Sigmoid colon (tissue), 6 donors: ENCODE measurements at regions not wholly inside any gene's neighbourhood (a gene's known extent, or its start where the extent isn't known, plus 50 kb on each side); places are given as distances from the start of the nearest gene placed in this dataset.

ENCODE experiments used
- DNase-seq: peaks from one replicate; pipeline ENCODE4 v3.0.0-alpha.2; 2019
- H3K27ac ChIP-seq, 4 donors: fragments of 200-600 bp; sonication (generic); one replicate each; pipeline ENCODE4 v1.5.1; 2016 to 2019; ENCODE audit warnings: mild to moderate bottlenecking in 1 of 4
- H3K27me3 ChIP-seq, 3 donors: fragments of 200-600 bp; sonication (generic); one replicate each; pipeline ENCODE4 v1.5.1; 2019; ENCODE audit warnings: mild to moderate bottlenecking in 1 of 3
- H3K36me3 ChIP-seq, 4 donors: fragments of 200-600 bp; sonication (generic); one replicate each; pipeline ENCODE4 v1.5.1; 2016 to 2019
- H3K4me1 ChIP-seq, 4 donors: fragments of 200-600 bp; sonication (generic); one replicate each; pipeline ENCODE4 v1.5.1; 2017 to 2019
- H3K4me3 ChIP-seq, 4 donors: fragments of 200-600 bp; sonication (generic); one replicate each; pipeline ENCODE4 v1.5.1; 2017 to 2019; ENCODE audit warnings: mild to moderate bottlenecking in 2 of 4, moderate library complexity in 1 of 4
- H3K9me3 ChIP-seq, 4 donors: fragments of 200-600 bp in 3 of 4; sonication (generic) in 3 of 4; one replicate each; pipeline versions ENCODE4 v1.5.1 to v1.6.1; 2013 to 2019
- CTCF ChIP-seq, 4 experiments: fragments of 450-650 bp in 3 of 4; fragments of 200-600 bp in 1 of 4; IDR thresholded peaks; one replicate each; pipeline ENCODE4 v1.5.1; 2016 to 2019; ENCODE audit warnings: antibody characterized with exemption in 4 of 4, mild to moderate bottlenecking in 3 of 4, moderate library complexity in 2 of 4
- EP300 ChIP-seq, 4 donors: sonication (generic); formaldehyde crosslinking; IDR thresholded peaks; one replicate each; pipeline ENCODE4 v1.6.1; 2017; ENCODE audit warnings: antibody characterized with exemption in 4 of 4
- POLR2A ChIP-seq, 2 donors: fragments of 450-650 bp; IDR thresholded peaks; one replicate each; pipeline ENCODE4 v1.6.1; 2016; ENCODE audit warnings: antibody characterized with exemption in 2 of 2, mild to moderate bottlenecking in 2 of 2, moderate library complexity in 2 of 2
- POLR2AphosphoS5 ChIP-seq, 4 donors: sonication (generic); formaldehyde crosslinking; IDR thresholded peaks; one replicate each; pipeline ENCODE4 v1.6.1; 2017; ENCODE audit warnings: antibody characterized with exemption in 4 of 4
- WGBS, 2 donors: extraction: QIAGEN DNeasy Blood & Tissue Kit; methylation state at CpG; one replicate each; pipeline ENCODE4 v1.1.7; 2013; 5-methylcytosine and 5-hydroxymethylcytosine counted together
- intact Hi-C: fragments of 100-400 bp; cut with DNase I; formaldehyde crosslinking; loops from one replicate; pipeline ENCODE4 v1.15.1; 2023
- donor health status: healthy with polysubstance abuse.
- donor health status: healthy.

DNA sequence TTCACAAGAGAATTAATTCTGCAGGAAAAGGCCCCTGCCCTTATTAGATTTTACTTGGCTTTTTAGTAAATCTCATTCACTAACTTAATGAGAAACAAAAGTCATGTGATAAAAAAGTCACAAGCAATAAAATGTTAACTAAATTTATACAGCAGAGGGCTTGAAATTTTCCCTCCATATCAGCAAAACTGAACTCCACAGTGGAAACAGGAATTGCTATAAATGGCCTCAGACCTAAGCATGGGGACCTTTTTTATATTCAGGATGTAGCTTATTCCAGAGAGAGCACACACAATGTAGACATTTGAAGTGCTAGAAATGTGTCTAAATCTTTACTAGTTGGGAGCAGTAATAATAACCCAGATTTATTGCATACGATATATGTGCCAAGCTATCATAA, 291.5 kb downstream of the C16orf95 start:
- intact Hi-C loops = no loop called here
- Histone ChIP-seq H3K4me1 (no peaks in the 10 kb centered on the region), H3K9me3 (no peaks in the 10 kb centered on the region), H3K36me3 (no peaks in the 10 kb centered on the region), H3K27ac (no peak overlapping the region), H3K27me3 (peaks cover 0 to 17% (median 3%) of the 10 kb centered on the region in 3 donors), H3K4me3 (no peak overlapping the region)
- no peak for DNase-seq
- no peak for TF ChIP-seq CTCF (IDR thresholded peaks at IDR 0.05)
- no peak for TF ChIP-seq POLR2AphosphoS5 (IDR thresholded peaks at IDR 0.05)
- TF ChIP-seq POLR2A (IDR thresholded peaks at IDR 0.05) = no peak
- no peak for TF ChIP-seq EP300 (IDR thresholded peaks at IDR 0.05)
- 43 to 82% methylated on average over 1 of the region's 1 CpG for WGBS, 2 donors

DNA sequence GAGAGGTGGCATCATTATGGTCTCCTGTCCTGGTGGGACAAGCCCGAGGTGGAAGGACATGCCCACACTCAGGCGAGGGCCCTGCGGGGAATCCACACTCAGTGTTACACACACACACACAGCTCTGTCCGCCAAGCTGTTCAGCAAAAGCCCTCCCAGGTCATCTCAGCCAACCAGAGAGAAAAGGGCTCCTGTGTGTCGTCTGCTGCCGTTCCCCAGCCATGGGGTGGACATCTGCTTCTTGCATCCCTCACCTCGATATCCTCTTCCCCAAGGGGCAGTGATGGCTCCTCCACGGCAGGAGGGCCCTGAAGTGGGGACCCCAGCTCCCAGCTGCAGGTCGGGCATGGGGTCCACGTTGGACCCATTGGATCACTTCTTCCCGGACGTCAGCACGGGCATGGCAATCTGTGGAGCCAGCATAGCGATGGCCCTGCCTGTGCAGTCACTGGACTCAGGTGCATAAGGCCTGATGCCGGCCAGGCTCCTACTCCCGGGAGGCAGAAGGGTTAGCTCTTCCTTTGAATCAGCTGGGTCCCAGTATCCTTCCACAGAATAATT, 290.1 kb downstream of the C16orf95 start:
- H3K4me3 ChIP-seq = no peak overlapping the region
- no peak for DNase-seq
- no peaks in the 10 kb centered on the region for H3K36me3 ChIP-seq
- 80 to 87% methylated on average over 16 of the region's 16 CpGs for WGBS, 2 donors
- intact Hi-C loops = no loop called here
- no peaks in the 10 kb centered on the region for H3K4me1 ChIP-seq
- TF ChIP-seq EP300 (IDR thresholded peaks at IDR 0.05) (no peak), POLR2AphosphoS5 (IDR thresholded peaks at IDR 0.05) (no peak), POLR2A (IDR thresholded peaks at IDR 0.05) (no peak), CTCF (IDR thresholded peaks at IDR 0.05) (no peak)
- H3K27me3 ChIP-seq = peaks cover 0 to 13% (median 0%) of the 10 kb centered on the region in 3 donors
- H3K27ac ChIP-seq = no peak overlapping the region
- no peaks in the 10 kb centered on the region for H3K9me3 ChIP-seq

- intact Hi-C loops = no loop called here
- H3K4me1 ChIP-seq = no peaks in the 10 kb centered on the region
- H3K4me3 ChIP-seq = no peak overlapping the region
- no peak overlapping the region for H3K27ac ChIP-seq
- TF ChIP-seq EP300 (IDR thresholded peaks at IDR 0.05) (no peak), POLR2AphosphoS5 (IDR thresholded peaks at IDR 0.05) (no peak), CTCF (IDR thresholded peaks at IDR 0.05) (no peak), POLR2A (IDR thresholded peaks at IDR 0.05) (no peak)
- no peaks in the 10 kb centered on the region for H3K36me3 ChIP-seq
- WGBS, 2 donors = 72 to 87% methylated on average over 14 of the region's 14 CpGs
- H3K9me3 ChIP-seq = no peaks in the 10 kb centered on the region
- DNase-seq = no peak
- H3K27me3 ChIP-seq = peaks cover 0 to 22% (median 0%) of the 10 kb centered on the region in 3 donors
Observed at GRCh38 chr16:87028481-87029320, 288.5 kb downstream of the C16orf95 start.

- 61 to 87% methylated on average over 8 of the region's 8 CpGs for WGBS, 2 donors
- Histone ChIP-seq H3K9me3 (no peaks in the 10 kb centered on the region), H3K27ac (no peak overlapping the region), H3K27me3 (peaks cover 0 to 15% (median 0%) of the 10 kb centered on the region in 3 donors), H3K4me1 (no peaks in the 10 kb centered on the region), H3K36me3 (no peaks in the 10 kb centered on the region), H3K4me3 (no peak overlapping the region)
- TF ChIP-seq POLR2AphosphoS5 (IDR thresholded peaks at IDR 0.05) (no peak), EP300 (IDR thresholded peaks at IDR 0.05) (no peak), CTCF (IDR thresholded peaks at IDR 0.05) (no peak), POLR2A (IDR thresholded peaks at IDR 0.05) (no peak)
- intact Hi-C loops = no loop called here
- DNase-seq = no peak
Observed at GRCh38 chr16:87032554-87032953, 284.6 kb downstream of the C16orf95 start.
